Parathyroid adenoma (tissue), 2 donors: ENCODE measurements at regions not wholly inside any gene's neighbourhood (a gene's known extent, or its start where the extent isn't known, plus 50 kb on each side); places are given as distances from the start of the nearest gene placed in this dataset.

Experiments
- H2AFZ ChIP-seq: fragments of 300-600 bp; sonication (generic); one replicate; pipeline ENCODE4 v1.7.0; 2017; ENCODE audit warnings: antibody characterized with exemption, mild to moderate bottlenecking
- H3K27ac ChIP-seq: fragments of 300-600 bp; sonication (generic); one replicate; pipeline ENCODE4 v1.7.0; 2017
- H3K27me3 ChIP-seq: fragments of 300-600 bp; sonication (generic); one replicate; pipeline ENCODE4 v1.7.0; 2017; ENCODE audit warnings: low read length; ENCODE audit not compliant: control insufficient read depth, insufficient read depth
- H3K36me3 ChIP-seq: fragments of 300-600 bp; sonication (generic); one replicate; pipeline ENCODE4 v1.7.0; 2017; ENCODE audit warnings: low read length; ENCODE audit not compliant: control insufficient read depth, insufficient read depth
- H3K4me1 ChIP-seq: fragments of 300-600 bp; sonication (generic); one replicate; pipeline ENCODE4 v1.7.0; 2017; ENCODE audit warnings: control low read depth
- H3K4me2 ChIP-seq: fragments of 300-600 bp; sonication (generic); one replicate; pipeline ENCODE4 v1.7.0; 2017; ENCODE audit warnings: low read length
- H3K4me3 ChIP-seq: fragments of 300-600 bp; sonication (generic); one replicate; pipeline ENCODE4 v1.7.0; 2017; ENCODE audit warnings: low read depth, low read length
- H3K79me2 ChIP-seq: fragments of 300-600 bp; sonication (generic); one replicate; pipeline ENCODE4 v1.7.0; 2017; ENCODE audit warnings: control low read depth
- H3K9ac ChIP-seq: fragments of 300-600 bp; sonication (generic); one replicate; pipeline ENCODE4 v1.7.0; 2017; ENCODE audit warnings: mild to moderate bottlenecking
- H3K9me3 ChIP-seq: fragments of 300-600 bp; sonication (generic); one replicate; pipeline ENCODE4 v1.7.0; 2017; ENCODE audit warnings: low read length; ENCODE audit not compliant: control insufficient read depth
- TF ChIP-seq, protein P1 (sequence below): fragments of 300-600 bp; sonication (generic); IDR thresholded peaks from one replicate; pipeline ENCODE4 v1.7.0; 2017; ENCODE audit warnings: antibody characterized with exemption, mild to moderate bottlenecking
- donor health status: primary hyperparathyroidism.

GRCh38 chr5:2166979-2167377, 284.3 kb upstream of the IRX4 start:
- H3K4me1 ChIP-seq, result no peaks in the 10 kb centered on the region
- no peaks in the 10 kb centered on the region for H3K79me2 ChIP-seq
- no peak overlapping the region for H3K4me3 ChIP-seq
- no peaks in the 10 kb centered on the region for H3K27me3 ChIP-seq
- no peak overlapping the region for H2AFZ ChIP-seq
- no peak overlapping the region for H3K4me2 ChIP-seq
- H3K27ac ChIP-seq, result no peak overlapping the region
- TF ChIP-seq, protein P1, sequence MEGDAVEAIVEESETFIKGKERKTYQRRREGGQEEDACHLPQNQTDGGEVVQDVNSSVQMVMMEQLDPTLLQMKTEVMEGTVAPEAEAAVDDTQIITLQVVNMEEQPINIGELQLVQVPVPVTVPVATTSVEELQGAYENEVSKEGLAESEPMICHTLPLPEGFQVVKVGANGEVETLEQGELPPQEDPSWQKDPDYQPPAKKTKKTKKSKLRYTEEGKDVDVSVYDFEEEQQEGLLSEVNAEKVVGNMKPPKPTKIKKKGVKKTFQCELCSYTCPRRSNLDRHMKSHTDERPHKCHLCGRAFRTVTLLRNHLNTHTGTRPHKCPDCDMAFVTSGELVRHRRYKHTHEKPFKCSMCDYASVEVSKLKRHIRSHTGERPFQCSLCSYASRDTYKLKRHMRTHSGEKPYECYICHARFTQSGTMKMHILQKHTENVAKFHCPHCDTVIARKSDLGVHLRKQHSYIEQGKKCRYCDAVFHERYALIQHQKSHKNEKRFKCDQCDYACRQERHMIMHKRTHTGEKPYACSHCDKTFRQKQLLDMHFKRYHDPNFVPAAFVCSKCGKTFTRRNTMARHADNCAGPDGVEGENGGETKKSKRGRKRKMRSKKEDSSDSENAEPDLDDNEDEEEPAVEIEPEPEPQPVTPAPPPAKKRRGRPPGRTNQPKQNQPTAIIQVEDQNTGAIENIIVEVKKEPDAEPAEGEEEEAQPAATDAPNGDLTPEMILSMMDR, result no peak
- no peaks in the 10 kb centered on the region for H3K9me3 ChIP-seq
- H3K36me3 ChIP-seq, result no peaks in the 10 kb centered on the region
- H3K9ac ChIP-seq, result no peak overlapping the region

DNA sequence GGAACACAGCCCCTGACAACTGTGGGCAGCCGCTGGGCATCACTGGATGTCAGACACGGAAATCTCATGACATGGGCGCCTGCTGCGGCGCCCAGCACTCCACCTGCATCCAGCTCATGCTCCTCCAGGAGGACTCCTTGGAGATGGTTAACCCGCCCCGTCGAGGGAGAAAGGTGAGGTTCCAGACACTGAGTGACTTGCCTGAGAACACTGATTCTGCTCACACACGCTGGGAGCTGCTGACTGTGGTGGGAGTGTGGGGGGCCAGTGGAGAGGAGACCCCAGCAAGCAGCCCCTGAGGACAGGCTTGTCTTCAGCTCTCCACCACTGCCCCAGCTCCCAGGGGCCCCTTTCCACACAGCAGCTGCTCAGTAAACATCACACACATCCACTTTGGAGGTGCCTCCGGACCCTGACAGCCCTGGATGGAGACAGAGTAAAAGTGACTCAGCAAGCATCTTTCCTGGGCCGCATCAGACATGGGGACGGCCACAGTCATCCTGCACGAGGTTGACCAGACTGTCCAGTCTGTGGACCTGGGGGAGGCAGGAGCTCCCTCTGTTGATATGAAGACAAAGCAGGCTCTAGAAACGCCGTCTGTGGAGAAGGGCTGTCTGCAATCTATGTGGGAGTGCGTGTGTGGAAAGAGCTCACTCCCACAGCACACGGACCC, 283.7 kb upstream of the IRX4 start:
- no peaks in the 10 kb centered on the region for H3K9me3 ChIP-seq
- TF ChIP-seq, protein P1, result no peak
- H3K36me3 ChIP-seq, result no peaks in the 10 kb centered on the region
- H3K4me1 ChIP-seq, result no peaks in the 10 kb centered on the region
- H3K27me3 ChIP-seq, result no peaks in the 10 kb centered on the region
- no peak overlapping the region for H2AFZ ChIP-seq
- H3K4me2 ChIP-seq, result no peak overlapping the region
- no peak overlapping the region for H3K27ac ChIP-seq
- H3K4me3 ChIP-seq, result no peak overlapping the region
- H3K79me2 ChIP-seq, result no peaks in the 10 kb centered on the region
- H3K9ac ChIP-seq, result no peak overlapping the region

DNA sequence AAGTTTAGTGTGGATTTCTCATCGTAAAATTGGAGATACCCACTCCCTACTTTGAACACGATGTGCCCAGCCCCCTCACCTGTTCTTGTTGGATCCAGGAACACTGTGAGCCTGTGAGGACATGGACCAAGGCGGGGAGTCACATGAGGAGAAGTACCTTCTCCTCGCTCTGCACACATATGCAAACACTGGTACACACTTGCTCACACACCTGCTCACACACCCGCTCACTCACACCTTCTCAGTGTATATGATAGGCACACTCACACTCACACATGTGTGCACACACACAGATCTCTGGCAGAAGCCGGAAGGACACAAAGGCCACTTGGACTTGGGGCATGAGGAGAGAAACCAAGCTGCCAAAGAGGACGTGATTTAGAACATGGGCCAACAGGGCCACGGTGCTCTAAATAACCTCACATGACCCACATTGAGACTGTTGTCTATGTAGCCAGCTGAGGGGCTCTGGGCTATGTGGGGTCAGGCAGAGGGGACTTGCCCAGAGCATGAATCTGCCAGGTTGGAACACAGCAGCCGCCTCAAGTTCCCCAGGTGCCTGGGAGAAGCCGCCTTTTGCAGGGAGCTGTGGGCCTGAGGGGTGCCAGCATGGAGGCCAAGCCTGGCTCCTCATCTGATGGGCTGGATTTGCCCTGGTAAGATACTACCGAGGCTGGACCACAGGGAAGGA, 283.0 kb upstream of the IRX4 start:
- Histone ChIP-seq H3K27me3 (no peaks in the 10 kb centered on the region), H3K27ac (no peak overlapping the region), H3K4me3 (no peak overlapping the region)

GRCh38 chr5:2165203-2165602, 282.5 kb upstream of the IRX4 start:
- H3K27ac ChIP-seq, result no peak overlapping the region
- no peaks in the 10 kb centered on the region for H3K4me1 ChIP-seq
- no peak overlapping the region for H3K9ac ChIP-seq
- no peaks in the 10 kb centered on the region for H3K36me3 ChIP-seq
- no peak overlapping the region for H3K4me2 ChIP-seq
- TF ChIP-seq, protein P1, result no peak
- no peak overlapping the region for H3K4me3 ChIP-seq
- no peaks in the 10 kb centered on the region for H3K79me2 ChIP-seq
- no peak overlapping the region for H2AFZ ChIP-seq
- H3K27me3 ChIP-seq, result no peaks in the 10 kb centered on the region
- no peaks in the 10 kb centered on the region for H3K9me3 ChIP-seq

More for the DNA sequence above, 283.0 kb upstream of the IRX4 start:
- H3K79me2 ChIP-seq, result no peaks in the 10 kb centered on the region
- H3K9me3 ChIP-seq, result no peaks in the 10 kb centered on the region
- no peaks in the 10 kb centered on the region for H3K4me1 ChIP-seq
- H3K4me2 ChIP-seq, result no peak overlapping the region
- TF ChIP-seq, protein P1, result no peak
- no peak overlapping the region for H2AFZ ChIP-seq
- no peaks in the 10 kb centered on the region for H3K36me3 ChIP-seq
- no peak overlapping the region for H3K9ac ChIP-seq
